ENCODE measurements at regions not wholly inside any gene's neighbourhood (a gene's known extent, or its start where the extent isn't known, plus 50 kb on each side); places are given as distances from the start of the nearest gene placed in this dataset.

GRCh38 chr5:106600803-106601202 is 1069.9 kb downstream of the EFNA5 start:
- no peaks in the 10 kb centered on the region for H3K27me3 ChIP-seq (ENCODE audit: control insufficient read depth, insufficient read depth)
- intact Hi-C loops (cut with DNase I) = no loop called here
- 57% methylated on average over 1 of the region's 1 CpG for WGBS
- no peak overlapping the region for H3K27ac ChIP-seq (ENCODE audit: low read length)
- no peak for DNase-seq
- H3K9me3 ChIP-seq (ENCODE audit: control insufficient read depth, low read length) = no peaks in the 10 kb centered on the region
- H3K4me1 ChIP-seq (ENCODE audit: control insufficient read depth, insufficient read depth, low read length) = no peaks in the 10 kb centered on the region
- ATAC-seq = no peak
- no peak overlapping the region for H3K4me3 ChIP-seq (ENCODE audit: low read length)

DNA sequence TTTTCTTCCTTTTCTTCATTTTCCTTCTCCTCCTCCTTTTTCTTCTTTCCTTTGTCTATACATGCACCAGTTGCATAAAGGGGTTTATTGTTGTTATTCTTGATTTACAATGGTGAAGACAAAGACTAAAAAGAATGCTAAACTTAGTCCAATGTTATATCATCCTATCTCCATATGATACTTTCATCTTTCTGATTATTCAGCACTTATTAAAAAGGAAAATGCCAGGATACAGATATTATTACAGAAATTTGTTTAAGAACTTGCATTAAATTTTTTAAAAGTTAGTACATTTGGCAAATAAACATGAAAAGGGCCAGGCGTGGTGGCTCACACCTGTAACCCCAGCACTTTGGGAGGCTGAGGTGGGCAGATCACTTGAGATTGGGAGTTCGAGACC is 1074.9 kb downstream of the EFNA5 start:
- no peaks in the 10 kb centered on the region for H3K4me1 ChIP-seq (ENCODE audit: control insufficient read depth, insufficient read depth, low read length)
- H3K9me3 ChIP-seq (ENCODE audit: control insufficient read depth, low read length) = no peaks in the 10 kb centered on the region
- no peak for DNase-seq
- no peak overlapping the region for H3K27ac ChIP-seq (ENCODE audit: low read length)
- 94% methylated on average over 2 of the region's 2 CpGs for WGBS
- ATAC-seq = no peak
- H3K27me3 ChIP-seq (ENCODE audit: control insufficient read depth, insufficient read depth) = no peaks in the 10 kb centered on the region
- intact Hi-C loops (cut with DNase I) = no loop called here
- H3K4me3 ChIP-seq (ENCODE audit: low read length) = no peak overlapping the region

- H3K27ac ChIP-seq (ENCODE audit: low read length) = no peak overlapping the region
- no peaks in the 10 kb centered on the region for H3K4me1 ChIP-seq (ENCODE audit: control insufficient read depth, insufficient read depth, low read length)
- no peaks in the 10 kb centered on the region for H3K27me3 ChIP-seq (ENCODE audit: control insufficient read depth, insufficient read depth)
- no peak overlapping the region for H3K4me3 ChIP-seq (ENCODE audit: low read length)
- DNase-seq (peak in 1 of 3 donors; percentile 18), ATAC-seq (no peak)
- 71% methylated on average over 10 of the region's 10 CpGs for WGBS
- intact Hi-C loops (cut with DNase I) = no loop called here
- H3K9me3 ChIP-seq (ENCODE audit: control insufficient read depth, low read length) = no peaks in the 10 kb centered on the region
These were observed 1086.5 kb downstream of the EFNA5 start for GRCh38 chr5:106584268-106584667.

DNA sequence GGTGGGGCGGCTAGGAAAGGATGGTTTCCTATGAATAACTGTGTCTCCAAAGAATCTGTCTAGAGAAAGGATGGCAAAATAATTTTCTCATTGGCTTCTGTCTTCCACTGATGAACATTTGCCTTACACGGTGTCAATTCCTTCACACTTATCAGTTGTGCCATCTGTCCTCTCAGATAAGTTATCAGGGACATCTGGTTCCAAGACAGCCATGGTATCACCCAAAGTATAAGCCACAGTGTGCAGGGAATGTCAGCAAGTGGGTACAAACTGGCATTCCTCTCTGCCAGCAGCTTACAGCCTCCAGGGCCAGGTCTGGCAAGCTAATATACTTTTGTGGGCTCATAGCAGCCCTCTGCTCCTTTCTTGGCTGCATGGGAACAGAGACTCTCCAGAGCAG is 1092.0 kb downstream of the EFNA5 start:
- H3K4me3 ChIP-seq (ENCODE audit: low read length) = no peak overlapping the region
- no peak for ATAC-seq
- no peak overlapping the region for H3K27ac ChIP-seq (ENCODE audit: low read length)
- intact Hi-C loops (cut with DNase I) = no loop called here
- no peaks in the 10 kb centered on the region for H3K27me3 ChIP-seq (ENCODE audit: control insufficient read depth, insufficient read depth)
- no peak for DNase-seq
- 86% methylated on average over 2 of the region's 2 CpGs for WGBS
- H3K4me1 ChIP-seq (ENCODE audit: control insufficient read depth, insufficient read depth, low read length) = no peaks in the 10 kb centered on the region
- no peaks in the 10 kb centered on the region for H3K9me3 ChIP-seq (ENCODE audit: control insufficient read depth, low read length)

GRCh38 chr5:106574820-106575219 is 1095.9 kb downstream of the EFNA5 start:
- WGBS = 99% methylated on average over 8 of the region's 8 CpGs
- intact Hi-C loops (cut with DNase I) = no loop called here

GRCh38 chr5:106566031-106566430 is 1104.7 kb downstream of the EFNA5 start:
- Histone ChIP-seq H3K27me3 (ENCODE audit: control insufficient read depth, insufficient read depth) (no peaks in the 10 kb centered on the region), H3K9me3 (ENCODE audit: control insufficient read depth, low read length) (no peaks in the 10 kb centered on the region), H3K4me3 (ENCODE audit: low read length) (no peak overlapping the region), H3K27ac (ENCODE audit: low read length) (no peak overlapping the region), H3K4me1 (ENCODE audit: control insufficient read depth, insufficient read depth, low read length) (no peaks in the 10 kb centered on the region)
- 66% methylated on average over 4 of the region's 4 CpGs for WGBS
- DNase-seq (no peak), ATAC-seq (no peak)
- intact Hi-C loops (cut with DNase I) = no loop called here

More at GRCh38 chr5:106574820-106575219, 1095.9 kb downstream of the EFNA5 start:
- Histone ChIP-seq H3K4me1 (ENCODE audit: control insufficient read depth, insufficient read depth, low read length) (no peaks in the 10 kb centered on the region), H3K27ac (ENCODE audit: low read length) (no peak overlapping the region), H3K27me3 (ENCODE audit: control insufficient read depth, insufficient read depth) (no peaks in the 10 kb centered on the region), H3K9me3 (ENCODE audit: control insufficient read depth, low read length) (no peaks in the 10 kb centered on the region), H3K4me3 (ENCODE audit: low read length) (no peak overlapping the region)
- DNase-seq (no peak), ATAC-seq (no peak)

- ATAC-seq (no peak), DNase-seq (no peak)
- Histone ChIP-seq H3K4me1 (ENCODE audit: control insufficient read depth, insufficient read depth, low read length) (no peaks in the 10 kb centered on the region), H3K27me3 (ENCODE audit: control insufficient read depth, insufficient read depth) (no peaks in the 10 kb centered on the region), H3K27ac (ENCODE audit: low read length) (no peak overlapping the region), H3K4me3 (ENCODE audit: low read length) (no peak overlapping the region), H3K9me3 (ENCODE audit: control insufficient read depth, low read length) (no peaks in the 10 kb centered on the region)
- intact Hi-C loops (cut with DNase I) = no loop called here
- 48% methylated on average over 2 of the region's 2 CpGs for WGBS
These were observed 1125.4 kb downstream of the EFNA5 start for GRCh38 chr5:106545325-106545724.

DNA sequence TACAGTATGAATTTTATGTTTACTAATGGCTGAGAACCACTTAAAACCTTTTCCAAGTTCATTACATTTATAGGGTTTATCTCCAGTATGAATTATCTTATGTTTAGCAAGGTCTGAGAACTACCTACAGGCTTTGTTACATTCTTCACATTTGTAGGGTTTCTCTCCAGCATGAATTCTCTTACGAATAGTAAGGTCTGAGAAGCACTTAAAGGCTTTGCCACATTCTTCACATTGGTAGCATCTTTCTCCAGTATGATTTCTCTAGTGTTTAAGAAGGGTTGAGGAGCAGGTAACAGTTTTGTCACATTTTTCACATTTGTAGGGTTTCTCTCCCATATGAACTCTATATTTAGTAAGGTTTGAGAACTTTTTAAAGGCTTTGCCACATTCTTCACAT is 1127.4 kb downstream of the EFNA5 start:
- no peaks in the 10 kb centered on the region for H3K4me1 ChIP-seq (ENCODE audit: control insufficient read depth, insufficient read depth, low read length)
- H3K27ac ChIP-seq (ENCODE audit: low read length) = no peak overlapping the region
- no peak overlapping the region for H3K4me3 ChIP-seq (ENCODE audit: low read length)
- ATAC-seq (no peak), DNase-seq (no peak)
- H3K27me3 ChIP-seq (ENCODE audit: control insufficient read depth, insufficient read depth) = no peaks in the 10 kb centered on the region
- H3K9me3 ChIP-seq (ENCODE audit: control insufficient read depth, low read length) = no peaks in the 10 kb centered on the region
- intact Hi-C loops (cut with DNase I) = no loop called here
- 75% methylated on average over 1 of the region's 1 CpG for WGBS

DNA sequence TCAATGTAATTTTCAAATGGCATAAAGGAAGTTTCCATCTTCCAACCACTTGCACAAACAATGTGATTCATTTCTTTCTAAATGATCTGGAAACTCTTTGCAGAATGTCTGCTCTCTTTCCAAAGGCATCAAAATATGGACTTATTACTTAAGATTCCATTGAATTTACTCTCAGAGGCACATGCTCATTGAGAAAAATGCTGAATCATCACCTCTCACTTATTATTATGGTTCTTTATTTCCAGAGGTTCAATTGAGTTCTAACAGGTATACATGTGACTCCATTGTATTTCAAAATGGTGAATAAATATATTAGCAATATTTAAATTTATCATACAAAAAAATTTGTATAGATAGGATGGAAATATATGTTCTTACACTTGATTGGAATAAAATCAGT is 1140.6 kb downstream of the EFNA5 start:
- DNase-seq = no peak
- ATAC-seq = no peak
- no peaks in the 10 kb centered on the region for H3K9me3 ChIP-seq (ENCODE audit: control insufficient read depth, low read length)

GRCh38 chr5:106525438-106525837 is 1145.3 kb downstream of the EFNA5 start:
- Histone ChIP-seq H3K4me1 (ENCODE audit: control insufficient read depth, insufficient read depth, low read length) (no peaks in the 10 kb centered on the region), H3K27me3 (ENCODE audit: control insufficient read depth, insufficient read depth) (no peaks in the 10 kb centered on the region), H3K27ac (ENCODE audit: low read length) (no peak overlapping the region), H3K4me3 (ENCODE audit: low read length) (no peak overlapping the region), H3K9me3 (ENCODE audit: control insufficient read depth, low read length) (no peaks in the 10 kb centered on the region)
- intact Hi-C loops (cut with DNase I) = no loop called here
- 94% methylated on average over 3 of the region's 3 CpGs for WGBS
- ATAC-seq (no peak), DNase-seq (no peak)

More for the DNA sequence above, 1140.6 kb downstream of the EFNA5 start:
- intact Hi-C loops (cut with DNase I) = no loop called here
- H3K4me3 ChIP-seq (ENCODE audit: low read length) = no peak overlapping the region
- no peaks in the 10 kb centered on the region for H3K27me3 ChIP-seq (ENCODE audit: control insufficient read depth, insufficient read depth)
- H3K27ac ChIP-seq (ENCODE audit: low read length) = no peak overlapping the region
- no peaks in the 10 kb centered on the region for H3K4me1 ChIP-seq (ENCODE audit: control insufficient read depth, insufficient read depth, low read length)

- H3K27ac ChIP-seq (ENCODE audit: low read length) = no peak overlapping the region
- intact Hi-C loops (cut with DNase I) = no loop called here
- H3K4me1 ChIP-seq (ENCODE audit: control insufficient read depth, insufficient read depth, low read length) = no peaks in the 10 kb centered on the region
- no peak for ATAC-seq
- DNase-seq = no peak
- H3K27me3 ChIP-seq (ENCODE audit: control insufficient read depth, insufficient read depth) = no peaks in the 10 kb centered on the region
- H3K4me3 ChIP-seq (ENCODE audit: low read length) = no peak overlapping the region
- H3K9me3 ChIP-seq (ENCODE audit: control insufficient read depth, low read length) = no peaks in the 10 kb centered on the region
These were observed 1146.9 kb downstream of the EFNA5 start for GRCh38 chr5:106523852-106524251.

GRCh38 chr5:106522296-106522695 is 1148.4 kb downstream of the EFNA5 start:
- Histone ChIP-seq H3K27ac (ENCODE audit: low read length) (no peak overlapping the region), H3K9me3 (ENCODE audit: control insufficient read depth, low read length) (no peaks in the 10 kb centered on the region), H3K4me3 (ENCODE audit: low read length) (no peak overlapping the region), H3K27me3 (ENCODE audit: control insufficient read depth, insufficient read depth) (no peaks in the 10 kb centered on the region), H3K4me1 (ENCODE audit: control insufficient read depth, insufficient read depth, low read length) (no peaks in the 10 kb centered on the region)
- DNase-seq = no peak
- intact Hi-C loops (cut with DNase I) = no loop called here
- no peak for ATAC-seq
- 39% methylated on average over 6 of the region's 6 CpGs for WGBS

Measured in right cardiac atrium (tissue), 5 donors.